ENCODE measurements at regions not wholly inside any gene's neighbourhood (a gene's known extent, or its start where the extent isn't known, plus 50 kb on each side); places are given as distances from the start of the nearest gene placed in this dataset.
"Not testable (repeated sequence)": the region's sequence is repeated elsewhere in the genome, so short reads cannot be mapped to it uniquely, and the experiment has no call there.

DNA sequence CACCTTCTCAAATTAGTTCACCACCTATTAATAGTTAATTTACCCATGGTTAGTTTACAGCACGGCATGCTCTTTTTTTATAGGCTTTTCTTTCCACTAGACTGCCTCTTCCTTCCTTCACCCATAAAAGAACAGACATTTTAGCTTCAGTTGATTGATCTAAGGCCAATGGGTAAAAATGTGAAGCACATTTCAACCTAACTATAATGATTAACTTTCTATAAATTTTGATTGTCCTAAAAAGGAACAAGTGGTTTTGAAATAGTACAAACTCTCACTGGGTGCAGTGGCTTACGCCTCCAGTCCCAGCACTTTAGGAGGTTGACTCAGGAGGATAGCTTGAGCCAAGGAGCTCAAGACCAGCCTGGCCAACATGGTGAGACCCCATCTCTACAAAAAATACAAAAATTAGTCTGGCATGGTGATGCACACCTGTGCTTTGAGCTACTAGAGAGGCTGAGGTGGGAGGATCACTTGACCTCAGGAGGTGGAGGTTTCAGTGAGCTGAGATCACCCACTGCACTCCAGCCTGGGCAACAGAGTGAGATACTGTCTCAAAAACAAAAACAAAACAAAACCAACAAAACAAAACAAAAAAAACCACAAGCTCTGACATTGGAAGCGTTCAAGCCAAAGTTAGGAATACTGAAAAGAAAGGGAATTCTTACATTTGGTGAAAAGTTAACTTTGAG is 89.9 kb upstream of the FAT1 start:
- DNase-seq = no peak

DNA sequence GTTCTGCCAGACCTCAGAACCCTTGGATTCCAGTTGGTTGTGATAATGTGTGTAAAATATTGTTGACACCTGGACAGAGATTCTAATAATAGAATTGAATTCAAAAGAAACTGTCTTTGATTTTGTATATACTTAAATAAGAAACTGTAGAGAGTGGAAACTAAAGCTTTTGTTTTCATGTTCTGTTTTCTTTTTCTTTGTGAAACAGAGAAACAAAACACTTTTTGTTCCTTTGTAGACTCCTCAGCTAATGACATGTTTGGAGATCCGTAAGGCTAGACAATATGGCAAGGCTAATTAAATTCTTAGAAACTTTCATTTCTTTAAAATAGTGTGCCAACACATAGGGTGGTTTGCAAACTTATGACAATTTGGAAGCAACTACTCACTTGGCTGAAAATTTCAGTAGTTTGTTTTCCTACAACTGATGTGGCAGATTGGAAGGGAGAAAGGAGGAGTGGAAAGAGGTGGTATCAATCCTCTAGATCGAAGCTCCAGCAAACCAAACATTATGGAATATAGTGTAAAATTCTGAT is 90.9 kb upstream of the FAT1 start:
- no peak for DNase-seq

- DNase-seq = no peak
Observed at GRCh38 chr4:186819342-186820086, 95.9 kb upstream of the FAT1 start.

- DNase-seq = peak in 28 of 56 donors; percentile 1 to 53 (median 16)
Observed at GRCh38 chr4:186820391-186820891, 96.8 kb upstream of the FAT1 start.

DNA sequence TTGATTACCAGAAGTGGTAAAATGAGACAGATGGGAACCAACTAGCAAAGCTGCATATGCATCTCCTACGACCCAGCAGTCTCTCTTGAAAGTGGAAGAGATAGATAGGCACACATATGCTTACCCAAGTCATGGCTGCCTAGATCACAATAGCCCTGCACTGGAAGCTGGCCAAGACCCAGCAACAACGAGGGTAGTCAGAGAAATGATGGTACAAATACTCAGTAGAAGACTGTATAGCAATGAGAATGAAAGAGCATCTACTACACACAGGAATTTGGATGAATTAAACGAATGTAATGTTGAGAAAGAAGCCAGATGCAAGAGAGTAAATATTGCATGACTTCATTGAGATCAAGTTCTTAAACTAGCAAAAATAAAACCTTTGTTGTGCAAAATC is 100.3 kb upstream of the FAT1 start:
- DNase-seq = peak in 8 of 56 donors; percentile 1 to 16 (median 9)

DNA sequence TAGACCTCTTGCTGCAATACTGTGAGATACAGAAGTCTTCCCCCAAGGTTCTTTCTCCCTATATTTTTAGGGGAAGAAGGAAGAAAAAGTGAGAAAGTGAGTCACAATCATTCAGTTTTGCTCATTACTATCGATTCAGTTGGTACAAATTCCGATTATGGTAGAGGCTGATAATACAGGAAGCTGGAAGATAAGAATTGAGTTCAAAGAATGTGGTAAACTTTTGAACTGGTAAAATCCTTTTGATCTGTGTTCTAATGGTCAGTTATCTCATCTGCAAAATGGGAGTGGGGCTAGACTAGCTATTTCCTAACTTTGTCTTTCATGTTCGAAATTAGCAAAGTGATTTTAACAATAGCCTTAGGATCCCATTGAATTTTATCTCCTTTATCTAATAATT is 101.4 kb upstream of the FAT1 start:
- DNase-seq = no peak

- DNase-seq = no peak
Observed at GRCh38 chr4:186826006-186826405, 102.3 kb upstream of the FAT1 start.

DNA sequence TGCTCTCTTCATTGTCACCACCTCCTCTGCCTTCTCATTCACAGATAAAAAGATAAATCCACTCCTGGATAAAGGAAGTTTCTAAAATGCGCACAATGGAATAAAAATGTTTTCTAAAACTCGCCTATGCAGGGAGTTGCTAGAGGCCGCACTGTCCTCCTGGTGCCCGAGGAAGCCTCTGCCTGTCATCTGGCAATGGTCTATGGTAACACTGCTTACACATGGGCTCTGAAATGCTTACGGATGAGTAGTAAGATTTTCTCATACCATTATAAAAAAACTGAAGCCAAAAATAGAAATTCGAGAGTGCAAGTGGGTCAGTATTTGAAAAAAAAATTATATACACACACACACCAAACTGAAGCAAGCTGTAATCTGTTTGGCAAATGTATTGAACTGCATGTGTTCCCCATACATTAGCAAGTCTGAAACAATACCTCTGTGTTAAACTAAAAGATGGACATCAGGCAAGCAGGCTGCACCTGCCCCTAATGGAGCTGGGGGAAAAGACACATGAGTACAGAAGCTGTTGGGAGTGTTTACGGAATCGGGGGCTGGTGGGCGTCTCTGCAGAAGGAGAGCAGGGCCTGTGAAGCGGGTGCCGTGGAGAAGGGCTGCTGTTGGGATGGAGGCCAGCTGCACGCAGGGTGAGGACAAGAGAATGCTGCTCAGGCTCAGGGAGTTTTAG is 103.3 kb upstream of the FAT1 start:
- no peak for DNase-seq

DNA sequence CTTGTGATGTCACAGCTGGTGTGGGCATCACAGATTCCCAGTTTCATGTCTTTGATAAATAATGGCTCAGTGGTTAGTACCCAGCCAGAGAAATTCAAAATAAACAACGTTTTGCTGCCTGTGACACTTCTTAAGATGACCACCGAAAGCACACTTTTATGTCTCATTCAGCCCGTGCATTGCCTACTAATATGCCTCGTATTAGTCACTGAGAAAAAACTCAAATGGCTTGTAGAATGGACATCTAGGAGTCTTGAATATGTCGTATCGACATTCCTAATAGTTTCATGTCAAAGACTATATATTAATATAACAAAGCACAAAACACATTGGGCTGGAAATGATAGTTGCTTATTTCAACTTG is 103.9 kb upstream of the FAT1 start:
- DNase-seq = no peak

- DNase-seq = no peak
Observed at GRCh38 chr4:186829097-186829496, 105.4 kb upstream of the FAT1 start.

DNA sequence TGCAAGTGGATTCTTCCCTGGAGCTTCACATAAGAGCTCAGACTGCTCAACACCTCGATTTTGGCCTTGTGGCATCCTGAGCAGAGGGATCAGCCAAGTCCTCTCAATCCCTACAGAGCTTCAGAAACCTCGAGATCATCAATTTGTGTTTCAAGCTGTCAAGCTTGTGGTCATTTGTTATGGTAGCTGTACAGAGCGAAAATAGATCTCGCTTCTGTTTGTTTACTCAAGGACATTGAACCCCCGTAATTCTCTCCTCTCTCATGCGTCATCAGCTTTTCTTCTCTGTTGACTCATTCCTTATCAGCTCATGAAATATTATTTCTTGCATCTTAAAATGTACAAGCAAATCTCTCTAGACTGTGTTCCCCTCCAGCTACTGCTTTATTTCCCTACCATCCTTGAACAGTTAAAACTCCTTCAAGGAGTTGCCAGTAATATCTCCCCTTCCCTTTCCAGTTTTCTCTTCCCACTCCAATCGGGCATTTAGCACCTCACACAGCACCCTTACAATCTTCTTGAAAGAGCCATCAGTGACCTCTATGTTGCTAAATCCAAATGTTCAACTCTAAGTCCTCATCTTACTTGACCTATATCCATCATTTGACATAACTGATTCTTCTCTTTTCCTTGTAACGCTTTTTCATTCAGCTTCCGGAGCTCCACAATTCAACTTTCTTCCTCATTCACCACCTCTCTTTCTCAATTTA is 106.2 kb upstream of the FAT1 start:
- DNase-seq = no peak

DNA sequence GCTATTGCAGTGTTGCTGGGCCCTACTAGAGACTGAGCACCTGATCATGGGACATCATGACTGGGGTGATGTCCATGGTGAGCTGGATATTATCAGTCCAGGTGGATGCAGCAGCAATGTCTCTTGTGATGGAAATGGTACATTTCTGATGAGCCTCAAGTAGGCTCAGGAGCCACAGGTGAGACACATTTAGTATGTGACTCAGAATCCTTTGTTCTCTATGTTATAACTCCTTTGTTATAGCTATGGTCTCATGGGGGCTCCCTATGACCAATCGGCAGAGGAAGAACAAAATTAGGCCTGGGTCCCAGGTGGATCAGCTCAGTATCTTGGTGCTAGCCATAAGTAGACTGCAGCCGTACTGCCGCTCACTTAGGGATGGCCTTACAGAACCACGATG is 107.9 kb upstream of the FAT1 start:
- no peak for DNase-seq

GRCh38 chr4:186832906-186833305 is 109.2 kb upstream of the FAT1 start:
- no peak for DNase-seq

GRCh38 chr4:186837463-186837862 is 113.8 kb upstream of the FAT1 start:
- not testable (repeated sequence) for DNase-seq

GRCh38 chr4:186838295-186838694 is 114.6 kb upstream of the FAT1 start:
- DNase-seq = no peak

GRCh38 chr4:186839122-186840037 is 115.7 kb upstream of the FAT1 start:
- DNase-seq = no peak

DNA sequence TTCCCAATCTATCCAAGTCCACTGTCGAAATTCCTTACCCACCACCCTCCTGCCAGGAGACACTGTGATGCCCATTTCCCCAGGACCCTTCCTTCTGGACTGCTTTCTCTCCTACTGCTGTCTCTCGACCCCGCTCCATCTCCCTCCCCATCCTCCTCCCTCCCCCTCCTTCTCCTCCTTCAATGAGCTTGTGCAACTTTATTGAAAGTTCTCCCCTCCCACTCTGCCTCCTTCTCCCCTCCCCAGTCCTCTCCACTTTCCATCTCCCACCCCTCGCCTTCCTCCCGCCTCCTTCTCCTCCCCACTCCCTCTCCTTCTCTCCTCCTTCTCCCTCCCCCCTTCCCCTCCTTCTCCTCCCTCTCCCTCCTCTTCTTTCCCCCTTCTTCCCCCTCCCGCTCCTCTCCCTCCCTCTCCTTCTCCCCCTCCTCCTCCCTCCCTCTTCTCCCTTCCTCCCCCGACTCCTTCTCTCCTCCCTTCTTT is 116.6 kb upstream of the FAT1 start:
- no peak for DNase-seq

DNA sequence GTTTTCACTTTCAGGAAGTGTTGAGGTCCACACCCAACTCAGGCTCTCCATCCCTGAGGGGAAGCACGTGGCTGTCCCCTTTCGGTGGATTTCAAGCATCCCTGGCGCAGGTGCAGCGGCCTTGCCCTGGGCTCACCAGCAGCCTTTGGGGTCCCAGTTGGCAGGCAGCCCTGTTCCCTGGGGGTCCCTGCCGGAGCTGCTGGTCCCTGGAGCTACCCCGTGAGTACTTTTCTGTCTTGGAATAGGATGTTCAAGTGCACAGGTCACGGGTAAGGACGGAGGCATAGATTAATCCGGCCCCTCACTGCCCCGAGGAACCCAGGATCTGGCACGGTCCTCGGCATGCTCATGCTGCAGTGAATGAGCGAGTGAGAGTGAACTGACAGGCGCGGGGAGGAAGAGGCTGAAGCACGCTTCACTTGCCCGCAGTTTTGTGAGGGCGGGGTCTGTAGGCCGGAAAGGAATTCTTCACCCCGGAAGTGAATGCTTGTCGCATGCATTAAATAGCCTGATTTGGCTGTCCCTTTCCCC is 117.2 kb upstream of the FAT1 start:
- DNase-seq = no peak

DNA sequence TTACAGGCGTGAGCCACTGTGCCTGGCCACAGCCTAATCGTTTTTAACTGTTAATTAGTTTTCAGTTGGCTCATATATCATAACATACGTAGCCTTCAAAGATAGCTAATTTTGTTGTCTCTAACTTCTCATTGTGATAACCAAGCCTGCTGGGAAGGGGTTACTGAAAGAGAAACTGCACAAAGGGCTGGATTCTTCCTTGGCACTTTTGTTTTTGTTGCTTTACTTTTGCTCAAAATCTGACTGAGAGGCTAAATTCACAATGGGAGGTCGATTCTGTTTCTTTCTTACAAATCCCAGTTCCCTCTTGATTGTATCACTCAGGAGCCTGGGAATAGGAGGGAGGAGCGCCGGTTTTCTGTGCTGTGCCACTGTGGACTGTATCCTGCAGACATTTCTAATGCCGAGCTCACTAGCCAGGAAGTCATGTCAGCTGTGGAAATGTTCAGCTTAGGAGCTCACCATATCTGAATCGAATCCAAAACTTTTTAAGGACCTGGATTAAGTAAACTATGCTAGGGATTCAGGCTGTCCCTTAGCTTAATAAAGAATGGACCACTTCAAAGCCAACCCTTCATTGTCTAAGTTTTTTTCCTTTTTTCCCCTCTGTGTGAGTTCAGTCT is 120.5 kb upstream of the FAT1 start:
- DNase-seq = peak in 1 of 56 donors; percentile 2

Measured in amygdala (tissue), 56 donors.